SIG-M5 treated with dmso at 0.1 percent for 504 hours (cell line): ENCODE measurements at regions not wholly inside any gene's neighbourhood (a gene's known extent, or its start where the extent isn't known, plus 50 kb on each side); places are given as distances from the start of the nearest gene placed in this dataset.

Experiments used
- DNase-seq: peaks from one replicate; lab custom pipeline; 2025; ENCODE audit not compliant: unreplicated experiment; lab: John Stamatoyannopoulos, UW

GRCh38 chr13:68214691-68215415, 984.7 kb upstream of the PCDH9 start:
- DNase-seq, result no peak

- DNase-seq, result no peak
Measured at GRCh38 chr13:68199271-68199670, 969.1 kb upstream of the PCDH9 start.

GRCh38 chr13:68190818-68191217, 960.7 kb upstream of the PCDH9 start:
- no peak for DNase-seq

- no peak for DNase-seq
Measured at GRCh38 chr13:68185444-68186141, 955.5 kb upstream of the PCDH9 start.

- no peak for DNase-seq
Measured at GRCh38 chr13:68176475-68176874, 946.3 kb upstream of the PCDH9 start.

GRCh38 chr13:68174893-68175292, 944.8 kb upstream of the PCDH9 start:
- DNase-seq, result no peak

- DNase-seq, result no peak
Measured at GRCh38 chr13:68173111-68173510, 943.0 kb upstream of the PCDH9 start.

- no peak for DNase-seq
Measured at GRCh38 chr13:68170961-68171360, 940.8 kb upstream of the PCDH9 start.

- DNase-seq, result no peak
Measured at GRCh38 chr13:68168448-68168847, 938.3 kb upstream of the PCDH9 start.

- DNase-seq, result no peak
Measured at GRCh38 chr13:68160466-68160865, 930.3 kb upstream of the PCDH9 start.

GRCh38 chr13:68152414-68152813, 922.3 kb upstream of the PCDH9 start:
- no peak for DNase-seq

- no peak for DNase-seq
Measured at GRCh38 chr13:68145852-68146251, 915.7 kb upstream of the PCDH9 start.

- no peak for DNase-seq
Measured at GRCh38 chr13:68128297-68128915, 898.3 kb upstream of the PCDH9 start.

GRCh38 chr13:68125087-68125480, 894.9 kb upstream of the PCDH9 start:
- DNase-seq, result no peak

GRCh38 chr13:68124437-68125086, 894.4 kb upstream of the PCDH9 start:
- no peak for DNase-seq

- no peak for DNase-seq
Measured at GRCh38 chr13:68110178-68110768, 880.1 kb upstream of the PCDH9 start.

- DNase-seq, result no peak
Measured at GRCh38 chr13:68107667-68108066, 877.5 kb upstream of the PCDH9 start.

- peak; percentile 7 for DNase-seq
Measured at GRCh38 chr13:68099631-68100030, 869.5 kb upstream of the PCDH9 start.

- peak; percentile 49 for DNase-seq
Measured at GRCh38 chr13:68081061-68081460, 850.9 kb upstream of the PCDH9 start.

GRCh38 chr13:68078874-68079273, 848.7 kb upstream of the PCDH9 start:
- DNase-seq, result no peak

GRCh38 chr13:68078469-68078868, 848.3 kb upstream of the PCDH9 start:
- DNase-seq, result no peak
